HG03097 (cell line): ENCODE measurements at regions not wholly inside any gene's neighbourhood (a gene's known extent, or its start where the extent isn't known, plus 50 kb on each side); places are given as distances from the start of the nearest gene placed in this dataset.

ENCODE experiments used
- ATAC-seq: cut with Tn5 transposase; IDR thresholded peaks from one replicate; pipeline ENCODE4 v1.9.1; 2021; ENCODE audit not compliant: unreplicated experiment, low FRiP score

DNA sequence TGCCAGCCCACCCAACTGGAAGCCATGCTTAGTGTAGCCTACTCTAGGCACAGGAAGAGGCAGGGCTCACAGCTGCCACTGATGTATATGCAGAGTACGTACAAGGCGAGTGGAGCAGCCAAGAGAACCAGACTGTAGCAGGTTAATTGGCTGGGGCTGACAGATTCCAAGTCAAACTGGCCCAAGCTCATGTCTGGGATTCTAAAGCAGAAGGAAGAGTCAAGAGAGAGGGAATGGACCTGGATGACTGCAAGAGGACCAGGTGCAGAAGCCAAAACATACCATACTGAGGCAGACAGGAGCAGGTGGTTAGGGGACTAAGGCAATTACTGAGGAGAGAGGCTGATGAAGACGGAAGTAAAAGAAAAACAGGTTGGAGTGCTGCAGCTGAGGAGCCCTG lies 51.3 kb upstream of the LRRN2 start:
- ATAC-seq = no peak

DNA sequence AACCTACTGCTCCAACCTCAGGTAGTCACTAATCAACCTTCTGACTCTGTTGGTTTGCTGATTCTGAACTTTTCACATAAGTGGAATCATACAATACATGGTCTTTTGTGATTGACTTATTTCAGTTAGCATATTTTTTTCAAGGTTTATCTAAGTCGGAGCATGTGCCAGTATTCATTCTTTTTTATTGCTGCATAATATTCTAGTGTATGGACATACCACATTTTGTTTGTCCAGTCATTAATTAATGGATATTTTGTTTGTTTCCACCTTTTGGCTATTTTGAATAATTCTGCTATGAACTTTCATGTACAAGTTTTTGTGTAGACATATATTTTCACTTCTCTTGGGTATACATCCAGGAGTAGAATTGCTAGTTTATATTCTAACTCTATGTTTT lies 53.0 kb upstream of the LRRN2 start:
- ATAC-seq = no peak

DNA sequence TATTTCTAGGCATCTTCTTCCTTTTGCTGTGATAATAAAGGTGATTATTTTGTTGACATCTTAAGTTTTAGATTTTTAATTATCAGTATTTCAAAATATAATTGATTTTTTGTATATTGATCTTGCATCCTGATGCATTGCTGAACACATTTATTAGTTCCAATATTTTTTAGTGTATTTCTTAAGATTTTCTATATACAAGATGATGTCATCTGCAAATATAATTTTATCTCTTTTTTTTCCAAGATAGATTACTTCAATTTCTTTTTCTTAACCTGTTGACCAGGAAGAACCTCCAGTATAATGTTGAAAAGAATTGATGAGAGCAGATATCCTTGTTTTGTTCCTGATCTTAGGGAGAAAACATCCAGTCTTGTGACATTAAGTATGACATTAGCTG lies 54.8 kb upstream of the LRRN2 start:
- no peak for ATAC-seq

DNA sequence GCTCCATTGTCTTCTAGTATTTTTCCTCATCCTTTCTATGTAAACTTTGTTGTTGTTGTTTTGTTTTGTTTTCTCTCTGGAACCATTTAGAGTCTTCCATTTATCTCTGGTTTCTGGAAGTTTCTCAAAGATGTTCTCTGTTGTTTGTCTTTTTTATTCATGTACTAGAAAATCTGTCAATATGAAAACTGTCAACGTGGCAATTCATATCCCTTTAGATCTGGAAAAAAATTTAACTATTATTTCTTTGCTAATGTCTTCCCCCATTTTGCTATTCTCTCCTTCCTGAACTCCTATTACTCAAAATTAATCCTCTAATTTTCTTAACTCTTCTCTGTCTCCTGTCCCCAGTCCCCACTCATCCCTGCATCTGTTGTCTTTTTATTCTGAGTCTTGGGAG lies 55.9 kb upstream of the LRRN2 start:
- no peak for ATAC-seq

DNA sequence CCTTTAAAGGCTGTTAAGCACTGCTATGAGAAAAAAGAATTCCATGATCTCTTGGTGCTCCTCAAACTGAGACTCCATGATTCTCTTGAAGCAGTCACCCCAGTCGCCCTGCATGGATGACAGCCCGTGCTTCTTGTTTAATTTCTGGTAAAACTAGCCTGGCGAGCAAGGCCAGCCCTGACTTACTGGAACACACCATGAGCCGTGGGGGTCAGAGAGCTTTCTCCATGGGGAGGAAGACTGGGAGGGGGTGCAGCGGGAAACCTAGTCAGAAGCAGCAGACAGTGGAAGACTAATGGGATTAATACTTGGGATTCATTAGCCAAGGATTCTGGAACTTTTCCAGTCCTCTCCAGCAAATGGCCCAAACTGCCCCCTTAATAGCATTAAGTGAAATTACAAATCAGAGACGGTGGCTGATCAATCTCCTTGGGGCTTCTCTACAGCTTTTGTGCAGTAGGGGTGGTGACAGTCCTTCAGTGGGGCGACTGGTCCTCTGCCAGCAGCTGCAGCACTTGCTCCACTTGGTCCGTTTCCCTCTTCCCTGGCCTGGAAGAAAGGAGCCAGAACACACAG lies 57.2 kb upstream of the LRRN2 start:
- ATAC-seq = no peak

DNA sequence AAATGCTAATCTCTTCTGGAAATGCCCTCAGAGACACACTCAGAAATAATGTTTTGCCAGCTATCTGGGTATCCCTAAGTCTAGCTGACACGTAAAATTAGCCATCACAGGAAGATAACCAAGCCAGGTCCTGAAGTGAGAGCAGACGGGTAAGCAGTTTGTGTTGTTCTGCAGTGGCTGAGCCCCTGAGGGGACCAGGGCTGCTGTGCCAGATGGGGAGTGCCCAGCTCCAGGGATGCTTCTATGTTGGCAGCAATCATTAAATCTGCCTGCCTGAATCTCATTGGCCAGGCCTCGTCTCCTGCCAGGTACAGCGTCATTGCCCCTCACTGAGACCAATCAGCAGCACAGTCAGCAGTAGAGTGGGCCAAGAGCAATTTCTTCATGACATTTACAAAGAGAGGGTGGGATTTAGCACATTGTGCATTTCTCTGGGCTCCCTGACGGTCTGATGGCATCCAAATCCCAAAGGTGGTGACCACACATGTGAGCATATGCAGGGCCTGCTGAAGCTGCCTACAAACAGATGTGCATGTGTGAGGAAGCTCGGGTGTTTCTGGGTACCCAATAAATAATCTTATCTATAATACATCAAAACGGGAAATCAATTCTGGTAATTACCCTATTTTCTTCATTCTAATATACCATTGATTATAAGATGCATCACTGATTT lies 58.7 kb upstream of the LRRN2 start:
- no peak for ATAC-seq

DNA sequence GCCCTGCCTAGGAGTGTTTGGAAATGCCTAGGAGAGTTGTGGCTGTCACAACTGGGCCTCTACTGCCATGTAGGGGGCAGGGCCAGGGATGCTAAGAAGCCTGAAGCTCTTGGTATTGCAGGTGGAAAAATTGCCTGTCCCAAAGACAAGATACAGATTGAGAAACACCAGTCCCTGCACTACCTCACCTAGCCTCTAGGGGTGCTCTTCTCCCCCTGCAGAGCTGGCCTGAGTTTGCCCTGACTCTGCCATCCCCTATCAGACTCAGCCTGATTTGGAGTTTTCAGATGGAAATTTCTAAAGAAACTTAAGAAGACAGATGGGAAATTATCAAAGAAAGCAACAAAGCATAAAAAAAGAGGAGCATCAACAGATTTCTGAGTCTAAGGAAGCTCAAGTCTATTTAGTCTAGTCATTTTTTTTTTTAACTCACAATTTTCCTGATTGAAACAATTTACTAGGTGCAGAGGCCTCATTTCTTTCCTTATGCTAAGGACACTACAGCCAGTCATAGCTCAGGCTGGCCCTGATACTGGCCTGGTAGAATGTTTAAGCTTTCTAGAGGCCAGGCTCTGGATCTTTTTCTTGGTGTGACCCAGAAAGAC lies 61.4 kb upstream of the LRRN2 start:
- ATAC-seq = no peak

DNA sequence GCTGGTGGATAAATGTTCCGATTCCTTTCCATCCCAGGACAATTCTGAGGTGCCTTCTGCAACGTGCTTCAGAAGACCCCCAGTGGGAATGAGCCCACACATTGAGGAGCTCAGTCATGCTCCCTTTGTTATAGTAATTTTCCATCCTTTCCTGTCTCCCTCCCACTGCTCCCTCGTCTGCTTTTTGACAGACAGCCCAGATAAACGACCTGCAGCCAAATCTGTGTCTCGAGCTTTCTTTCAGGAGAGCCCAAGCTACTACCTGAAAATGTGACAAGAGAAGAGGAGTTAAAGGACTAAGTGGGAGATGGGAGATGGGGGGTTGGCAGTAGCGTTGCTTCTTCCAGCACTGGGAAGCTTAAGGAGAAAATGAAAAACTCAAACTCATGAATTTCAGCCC lies 65.9 kb upstream of the LRRN2 start:
- no peak for ATAC-seq

DNA sequence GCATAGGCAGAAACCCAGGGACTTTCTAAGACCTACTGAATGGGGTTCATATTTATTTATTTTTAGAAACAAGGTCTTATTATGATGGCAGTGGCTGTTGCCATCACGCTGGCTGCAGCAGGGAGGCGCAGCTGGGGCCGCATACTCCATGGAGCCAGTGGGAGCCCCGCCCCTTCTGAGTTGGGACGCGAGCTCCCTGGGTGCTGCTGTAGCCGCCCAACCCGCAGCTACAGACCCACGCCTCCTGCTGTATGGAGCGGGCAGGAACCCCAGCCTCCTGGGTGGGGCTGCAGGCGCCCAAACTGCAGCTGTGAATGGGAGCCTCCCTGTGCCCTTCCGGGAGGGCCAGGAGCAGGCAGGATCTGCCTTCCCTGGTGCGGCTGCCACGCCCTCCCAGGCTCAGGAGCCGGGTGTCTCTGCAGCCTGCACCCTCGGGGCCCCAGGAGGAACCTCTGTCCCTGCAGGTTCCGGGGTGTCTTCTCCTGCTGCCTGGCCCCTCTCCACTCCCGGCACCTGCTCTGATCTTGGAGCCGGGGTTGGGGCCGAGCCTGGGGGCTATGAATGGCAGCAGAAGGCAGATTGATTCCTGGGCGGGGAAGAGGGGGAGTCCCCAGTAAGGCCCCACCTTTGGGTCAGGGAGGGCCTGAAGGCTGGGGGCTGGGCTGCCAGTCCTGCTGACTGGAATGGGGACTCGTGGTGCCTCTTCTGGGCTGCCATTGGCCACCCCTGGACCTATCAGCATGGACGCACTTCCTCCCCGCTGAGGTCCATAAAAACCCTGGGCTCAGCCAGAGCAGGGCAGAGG lies 66.5 kb upstream of the LRRN2 start:
- ATAC-seq = no peak

DNA sequence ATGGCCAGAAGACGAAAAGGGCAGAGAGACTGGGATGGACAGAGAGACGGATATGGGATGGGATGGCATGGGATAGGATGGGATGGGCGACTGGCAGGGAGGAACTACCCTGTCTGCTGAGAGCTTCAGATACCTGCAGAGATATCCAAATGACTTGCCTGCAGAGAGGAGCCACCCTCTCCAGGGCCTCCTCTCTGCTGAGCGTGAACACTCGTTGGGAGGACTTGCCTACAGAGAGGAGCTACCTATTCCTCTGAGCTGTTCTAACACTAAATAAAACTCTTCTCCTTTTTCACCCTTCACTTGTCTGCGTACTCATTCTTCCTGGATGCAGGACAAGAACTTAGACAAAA lies 67.1 kb upstream of the LRRN2 start:
- ATAC-seq = no peak

DNA sequence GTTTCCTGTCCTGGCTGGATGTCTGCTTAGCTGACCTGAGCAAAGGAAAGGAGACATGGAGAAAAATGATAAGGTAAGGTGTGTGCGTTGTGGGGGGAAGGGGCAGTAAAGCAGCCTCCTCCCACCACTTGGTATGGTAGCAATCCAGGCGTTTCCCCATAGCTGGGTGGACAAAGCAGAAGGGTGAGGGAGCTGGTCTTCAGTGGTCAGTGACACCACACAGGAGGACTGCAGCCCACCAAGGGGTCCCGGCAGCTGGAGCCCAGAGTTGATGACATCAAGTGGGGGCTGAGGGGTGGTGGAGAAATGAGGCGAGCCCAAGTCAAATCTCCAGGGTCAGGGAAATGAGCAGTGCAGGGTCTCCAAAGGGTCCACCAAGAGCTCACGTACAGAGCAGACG lies 69.3 kb upstream of the LRRN2 start:
- no peak for ATAC-seq

DNA sequence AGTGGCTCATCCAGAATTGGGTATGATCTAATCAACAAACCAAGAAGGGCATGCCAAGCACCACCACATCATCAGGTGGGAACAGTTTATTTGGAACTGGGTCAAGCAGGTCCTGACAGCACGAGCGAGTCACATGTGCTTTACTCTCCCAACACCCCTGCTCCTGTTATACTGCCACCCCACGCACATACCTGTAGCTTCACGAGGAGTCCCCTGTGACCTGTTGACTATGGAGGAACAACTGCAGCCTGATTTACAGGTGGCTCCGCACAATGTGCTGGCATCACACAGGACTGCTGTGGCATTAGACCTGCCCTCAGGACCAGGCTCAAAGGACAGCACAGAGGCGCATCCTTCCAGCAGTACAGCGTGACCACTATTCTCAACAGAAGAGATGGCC lies 70.8 kb upstream of the LRRN2 start:
- no peak for ATAC-seq

DNA sequence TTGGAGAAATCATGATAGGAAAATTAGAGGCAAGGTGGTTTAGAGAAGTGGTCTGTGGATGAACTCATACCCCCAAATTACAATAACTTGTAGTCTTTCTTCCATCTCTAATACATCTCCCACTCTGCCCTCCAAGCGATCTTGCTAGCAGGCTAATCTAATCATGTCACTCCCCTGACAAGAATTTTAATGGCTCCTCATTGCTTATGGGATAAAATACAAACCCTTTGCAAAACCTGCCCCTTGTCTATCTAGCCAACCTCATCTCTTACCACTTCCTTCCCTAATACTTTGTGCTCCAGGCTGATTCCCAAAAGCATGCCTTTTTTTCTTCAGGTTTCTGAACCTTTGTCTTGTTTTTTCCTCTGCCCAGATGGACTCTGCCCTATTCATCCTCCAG lies 71.3 kb upstream of the LRRN2 start:
- ATAC-seq = no peak

DNA sequence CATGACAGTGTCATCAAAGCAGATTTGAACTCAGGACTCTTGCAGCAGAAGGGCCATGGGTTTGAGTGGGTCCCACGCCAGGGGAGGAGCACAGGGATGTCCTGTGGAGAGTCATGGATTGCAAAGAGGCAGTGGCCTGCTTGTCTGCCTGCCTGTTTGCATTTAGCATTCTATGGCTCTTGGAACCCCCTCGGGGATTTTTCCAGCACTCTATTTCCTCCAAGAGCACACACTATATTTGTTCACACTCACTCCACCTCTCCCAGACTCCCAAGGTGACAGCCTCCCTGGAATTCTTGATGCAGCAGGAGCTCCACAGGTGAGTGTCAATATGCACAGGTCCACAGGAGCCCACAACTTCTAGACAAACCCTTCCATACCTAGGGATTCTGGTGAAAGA lies 73.1 kb upstream of the LRRN2 start:
- ATAC-seq = no peak

DNA sequence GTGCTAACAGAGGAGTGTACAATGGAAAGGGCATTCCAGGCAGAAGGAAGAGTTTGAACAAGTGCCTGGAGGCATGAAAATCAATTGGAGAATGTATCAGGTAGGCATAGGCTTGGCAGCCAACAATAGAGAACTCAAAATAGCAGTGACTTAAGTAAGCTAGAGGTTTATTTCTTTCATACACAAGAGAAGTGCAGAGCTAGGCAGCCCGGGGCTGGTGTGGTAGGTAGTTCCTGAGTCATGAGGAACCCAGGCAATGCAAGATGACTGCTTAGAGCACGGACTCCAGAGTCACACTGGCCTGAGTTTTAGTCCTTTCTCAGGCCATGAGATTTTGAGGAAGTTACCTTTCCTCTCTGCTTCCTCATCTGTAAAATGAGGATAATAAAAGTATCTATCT lies 74.8 kb upstream of the LRRN2 start:
- no peak for ATAC-seq

DNA sequence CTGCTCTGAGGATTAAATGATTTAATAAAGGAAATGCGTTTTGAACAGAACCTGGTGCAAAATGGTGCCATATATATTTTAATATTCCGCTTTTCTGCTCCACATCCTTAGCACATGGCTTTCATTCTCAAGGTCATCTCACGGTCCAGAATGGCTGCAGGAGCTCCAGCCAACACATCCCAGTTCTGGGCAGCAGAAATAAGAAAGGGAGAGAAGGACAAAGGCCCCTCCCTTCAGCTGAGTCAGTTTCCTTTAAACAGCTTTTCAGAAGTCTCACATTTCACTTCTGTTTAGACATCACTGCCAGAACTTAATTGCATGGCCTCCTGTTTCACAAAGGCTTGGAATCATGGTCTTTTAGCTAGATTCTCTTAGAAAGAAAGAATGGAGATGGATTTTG lies 75.2 kb upstream of the LRRN2 start:
- no peak for ATAC-seq

DNA sequence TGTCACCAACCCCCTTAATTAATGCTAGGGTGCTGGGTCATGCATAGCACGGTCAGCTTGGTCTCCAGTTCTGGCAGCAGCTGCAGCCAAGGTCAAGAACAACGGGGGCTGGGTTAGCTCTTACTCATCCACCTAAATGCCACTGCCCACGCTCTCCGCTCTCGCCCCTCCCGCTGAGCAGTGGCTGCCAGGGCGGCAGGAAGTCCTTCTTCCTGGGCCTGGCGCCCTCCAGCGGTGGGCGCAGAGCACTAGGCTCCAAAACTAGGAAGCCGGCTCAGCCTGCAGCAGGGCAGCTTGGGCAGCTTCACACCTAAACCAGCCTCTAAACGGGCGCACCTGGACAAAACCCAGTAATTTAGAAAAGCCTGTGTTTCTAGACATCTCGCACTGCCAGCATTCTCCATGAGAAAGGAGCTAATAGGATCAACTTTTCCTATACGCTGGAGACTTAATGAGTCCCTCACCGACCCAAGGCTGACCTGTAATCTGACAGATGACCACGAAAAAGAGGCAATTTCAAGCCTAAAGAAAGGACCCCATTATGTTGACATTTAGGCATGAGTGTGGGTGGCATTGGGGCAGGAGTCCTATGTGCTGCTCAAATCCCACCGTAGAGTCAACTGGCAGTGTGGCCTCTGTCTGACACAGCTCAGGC lies 78.4 kb upstream of the LRRN2 start:
- no peak for ATAC-seq

DNA sequence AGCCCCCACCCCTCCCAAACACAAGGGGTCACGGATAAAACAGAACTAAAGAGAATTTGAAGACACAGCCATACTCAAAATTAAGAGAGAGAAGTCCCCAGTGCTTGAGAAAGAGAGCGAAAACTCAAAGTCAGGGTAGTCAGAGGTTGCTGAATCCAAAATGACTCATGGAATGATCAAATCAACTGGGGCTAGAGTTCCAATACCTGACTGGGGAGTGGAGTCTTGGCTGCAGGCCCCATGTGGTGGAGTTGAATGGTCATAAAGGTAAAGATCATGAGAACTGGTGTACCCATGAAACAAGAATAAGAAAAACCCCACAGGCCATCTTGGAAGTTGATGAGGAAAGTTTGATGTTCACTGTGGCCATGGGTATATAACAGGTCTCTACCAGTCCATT lies 84.5 kb upstream of the LRRN2 start:
- no peak for ATAC-seq

DNA sequence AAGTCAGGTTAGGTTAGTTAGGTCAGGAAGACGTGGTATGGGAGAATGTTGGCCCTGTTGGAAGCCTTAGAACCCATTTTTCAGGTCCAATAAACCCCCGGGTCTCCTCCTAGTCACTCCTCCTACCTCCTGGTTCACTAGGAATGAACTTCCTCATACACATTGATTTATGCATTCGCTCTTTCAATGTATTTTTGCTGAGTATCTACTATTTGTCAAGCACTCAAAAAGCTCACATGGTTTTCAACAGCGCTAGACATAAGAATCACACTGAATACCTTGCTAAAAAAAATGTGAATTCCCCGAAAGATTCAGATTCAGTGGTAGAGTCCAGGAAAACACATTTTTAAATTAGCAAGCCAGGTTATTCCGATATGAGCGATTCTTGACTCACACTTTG lies 85.8 kb upstream of the LRRN2 start:
- ATAC-seq = no peak

DNA sequence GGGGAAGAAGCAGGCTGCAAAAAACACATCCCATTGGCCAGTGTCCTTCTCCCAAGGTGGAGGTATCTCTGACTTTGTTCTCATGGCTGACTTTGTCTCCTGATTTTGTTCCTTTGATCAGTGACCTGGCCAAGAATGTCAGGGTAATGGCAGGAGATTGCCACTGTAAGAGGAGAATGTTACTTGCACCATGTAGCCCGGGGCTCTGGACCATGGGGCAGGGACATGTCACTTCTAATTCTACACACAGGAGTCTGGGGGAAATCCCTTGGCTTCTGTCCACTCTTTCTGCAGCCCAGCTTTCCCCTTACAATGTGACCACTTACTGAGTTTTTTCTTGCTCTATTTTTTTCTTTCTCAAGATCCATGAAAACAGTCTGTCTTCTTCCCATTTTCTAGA lies 87.7 kb upstream of the LRRN2 start:
- no peak for ATAC-seq

DNA sequence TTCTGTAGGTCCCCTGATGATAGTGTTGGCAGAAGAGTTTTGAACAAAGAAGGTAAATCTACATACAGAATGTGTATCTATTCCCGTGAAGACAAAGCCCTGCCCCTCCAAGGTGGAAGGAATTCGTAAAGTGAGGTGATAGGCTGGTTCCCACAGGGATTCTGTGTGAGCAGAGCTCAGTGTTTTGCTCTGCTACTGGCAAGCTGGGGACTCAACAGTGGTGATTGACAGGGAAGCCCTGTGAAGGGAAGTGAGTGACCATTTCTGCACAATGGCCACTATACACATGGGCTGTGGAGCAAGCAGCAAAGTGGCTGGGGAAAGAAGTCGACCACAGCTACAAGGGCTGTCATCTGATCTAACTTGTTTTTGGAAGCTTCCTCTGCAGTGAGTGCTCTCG lies 90.0 kb upstream of the LRRN2 start:
- no peak for ATAC-seq
